Activated CD4-positive, alpha-beta T cell treated with anti-CD3 and anti-CD28 coated beads for 24 hours (primary cell): ENCODE measurements at regions not wholly inside any gene's neighbourhood (a gene's known extent, or its start where the extent isn't known, plus 50 kb on each side); places are given as distances from the start of the nearest gene placed in this dataset.
"Not testable (repeated sequence)": the region's sequence is repeated elsewhere in the genome, so short reads cannot be mapped to it uniquely, and the experiment has no call there.

Source experiments
- DNase-seq, 2 donors: peaks; one replicate each; pipeline ENCODE4 v3.0.0-alpha.2; 2020; ENCODE audit warnings: low read depth in 2 of 2

DNA sequence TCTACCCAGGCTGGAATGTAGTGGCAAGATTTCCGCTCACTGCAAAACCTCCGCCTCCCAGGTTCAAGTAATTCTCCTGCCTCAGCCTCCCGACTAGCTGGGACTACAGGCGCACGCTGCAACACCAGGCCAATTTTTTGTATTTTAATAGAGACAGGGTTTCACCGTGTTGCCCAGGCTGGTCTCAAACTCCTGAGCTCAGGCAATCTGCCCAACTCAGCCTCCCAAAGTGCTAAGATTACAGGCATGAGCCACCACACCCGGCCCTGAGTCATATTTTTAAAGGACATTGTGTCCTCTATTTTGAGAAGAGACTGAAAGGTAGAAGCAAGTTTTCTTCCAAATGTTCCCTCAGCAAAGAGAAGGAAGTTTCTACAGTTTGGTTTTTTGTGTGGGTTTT lies 227.1 kb downstream of the KCTD12 start:
- DNase-seq = not testable (repeated sequence)

DNA sequence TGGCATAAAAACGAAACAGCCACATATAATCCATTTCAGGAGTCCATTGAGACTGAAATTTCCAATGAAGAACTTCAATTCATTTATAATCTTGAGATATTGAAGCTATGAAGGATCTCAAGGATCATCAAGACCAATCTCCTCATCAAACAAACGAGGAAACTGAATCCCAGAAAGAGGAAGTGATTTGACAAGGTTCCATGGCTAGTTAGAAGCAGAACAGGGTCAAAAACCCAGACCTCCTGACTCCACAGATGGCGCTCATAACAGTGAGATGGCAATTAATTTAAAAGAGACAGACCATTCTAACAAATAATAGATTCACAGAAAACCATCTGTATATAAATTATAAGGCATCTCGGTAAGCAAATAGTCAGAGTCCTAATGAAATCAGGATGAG lies 229.7 kb downstream of the KCTD12 start:
- no peak for DNase-seq

DNA sequence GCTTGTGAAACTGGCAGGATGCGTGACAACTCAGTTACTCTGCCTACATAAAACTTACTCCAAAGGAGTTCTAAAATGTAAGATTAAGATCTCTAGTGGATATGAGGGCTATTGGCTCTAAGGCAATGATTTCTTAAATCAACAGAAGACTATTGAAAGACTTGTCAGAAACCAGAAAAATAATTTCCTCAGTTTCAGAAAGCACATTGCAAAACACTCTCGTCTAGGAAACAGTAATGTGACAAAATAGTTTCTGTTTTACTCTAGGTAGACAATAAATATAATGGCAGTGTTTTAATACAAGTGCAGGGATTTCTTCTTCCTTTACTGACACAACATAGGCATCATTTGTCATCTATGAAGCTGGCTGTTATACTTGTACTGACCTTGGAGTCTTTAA lies 230.1 kb downstream of the KCTD12 start:
- no peak for DNase-seq

DNA sequence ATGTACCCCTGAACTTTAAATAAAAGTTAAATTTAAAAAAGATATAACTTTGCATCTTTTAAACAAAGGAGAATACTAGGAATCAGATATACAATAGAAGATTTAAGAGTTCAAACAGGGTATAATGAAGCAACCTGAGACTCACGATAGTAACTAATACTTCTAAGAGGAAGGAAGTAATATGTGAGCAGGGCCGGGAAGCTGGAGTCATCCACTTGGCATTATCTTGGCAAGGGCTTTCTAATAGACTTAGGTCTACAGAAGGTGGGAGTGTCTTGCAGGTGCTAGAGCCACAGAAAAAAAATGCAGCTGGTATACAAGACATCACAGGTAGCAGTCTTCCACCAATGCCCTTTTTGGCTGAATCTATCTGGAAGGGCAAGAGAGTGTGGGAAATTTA lies 231.9 kb downstream of the KCTD12 start:
- DNase-seq = no peak

DNA sequence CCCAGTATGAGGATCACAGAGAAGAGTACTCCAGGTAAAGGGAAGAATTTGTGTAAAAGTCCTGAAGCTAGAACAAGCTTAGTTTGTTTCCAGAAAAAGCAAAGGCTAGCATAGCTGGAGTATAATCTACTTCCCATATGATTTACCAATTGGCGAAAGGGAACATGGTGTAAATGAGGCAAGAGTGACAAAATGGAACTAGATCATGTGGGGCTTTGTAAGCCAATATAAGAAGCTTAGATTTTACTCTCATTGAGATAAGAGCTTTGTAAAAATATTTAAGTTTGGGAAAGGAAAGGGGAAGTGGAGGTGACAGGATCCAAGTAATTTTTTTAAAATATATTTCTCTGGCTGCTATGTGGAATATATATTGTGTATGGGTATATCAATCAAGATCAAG lies 234.9 kb downstream of the KCTD12 start:
- DNase-seq = no peak

DNA sequence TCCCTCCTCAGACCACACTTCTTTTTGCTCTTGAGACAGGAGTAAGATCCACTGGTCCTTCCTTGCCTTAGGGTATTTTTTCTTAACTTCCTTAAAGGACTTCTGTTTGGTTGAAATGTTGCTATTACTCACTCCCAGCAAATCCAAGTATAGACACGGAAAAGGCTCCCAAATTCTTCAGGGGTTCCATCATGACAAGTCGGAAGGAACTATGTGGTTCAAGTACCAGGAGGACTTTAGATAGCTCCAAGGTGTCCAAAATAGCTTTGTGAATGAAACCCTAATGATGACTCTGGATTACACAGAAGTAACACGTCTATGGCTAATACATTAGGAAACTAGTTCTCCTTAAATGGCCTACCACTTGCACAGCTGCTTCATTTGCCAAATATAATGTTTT lies 238.7 kb downstream of the KCTD12 start:
- no peak for DNase-seq

DNA sequence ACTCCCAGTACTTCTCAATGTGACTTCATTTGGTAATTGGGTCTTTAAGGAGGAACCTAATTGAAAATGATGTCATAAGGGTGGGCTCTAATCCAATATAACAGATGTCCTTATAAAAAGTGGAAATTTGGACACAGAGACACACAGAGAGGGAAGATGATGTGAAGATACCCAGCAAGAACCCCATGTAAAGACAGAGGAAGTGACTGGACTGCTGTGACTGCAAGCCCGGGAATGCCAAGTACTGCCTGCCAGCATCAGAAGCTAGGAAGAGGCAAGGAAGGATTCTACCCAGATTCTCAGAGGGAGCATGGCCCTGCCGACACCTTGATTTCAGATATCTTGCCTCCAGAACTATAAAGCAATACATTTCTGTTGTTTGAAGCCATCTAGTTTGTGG lies 239.3 kb downstream of the KCTD12 start:
- no peak for DNase-seq

DNA sequence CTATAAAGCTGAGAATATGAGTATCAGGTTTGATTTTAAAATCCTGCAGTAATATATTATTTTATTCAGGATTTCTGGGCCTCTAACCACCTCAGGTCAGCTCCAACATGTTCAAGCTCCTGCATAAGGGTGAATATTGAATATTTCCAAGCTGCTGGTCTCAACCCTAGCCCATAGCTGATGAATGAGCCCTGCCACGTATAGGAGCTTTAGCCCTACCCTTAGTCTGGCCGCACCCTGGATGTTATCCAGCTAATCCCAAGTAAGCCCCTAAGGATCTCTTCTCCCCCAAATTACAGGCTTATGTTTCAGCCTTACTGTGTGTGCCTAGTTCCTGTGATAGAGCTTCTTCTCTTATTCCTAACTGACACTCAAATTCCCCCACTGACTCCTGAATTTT lies 240.6 kb downstream of the KCTD12 start:
- no peak for DNase-seq

DNA sequence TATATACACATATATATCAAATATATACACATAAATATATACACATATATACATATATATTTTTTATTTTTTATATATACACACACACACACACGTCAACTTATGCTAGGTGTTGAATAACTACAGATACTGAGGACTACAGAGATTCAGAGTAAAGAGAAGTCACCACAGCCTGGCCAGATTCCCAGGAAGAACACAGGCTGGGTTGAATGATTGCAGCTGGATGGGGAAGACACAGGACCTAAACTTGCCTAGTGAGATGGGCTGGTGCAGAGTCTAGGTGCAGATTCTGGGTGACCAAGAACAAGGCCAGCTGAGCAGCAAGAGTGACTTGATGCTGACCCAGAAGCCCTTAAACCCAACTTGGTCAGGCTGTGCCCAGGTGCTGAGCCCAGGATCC lies 241.3 kb downstream of the KCTD12 start:
- no peak for DNase-seq

DNA sequence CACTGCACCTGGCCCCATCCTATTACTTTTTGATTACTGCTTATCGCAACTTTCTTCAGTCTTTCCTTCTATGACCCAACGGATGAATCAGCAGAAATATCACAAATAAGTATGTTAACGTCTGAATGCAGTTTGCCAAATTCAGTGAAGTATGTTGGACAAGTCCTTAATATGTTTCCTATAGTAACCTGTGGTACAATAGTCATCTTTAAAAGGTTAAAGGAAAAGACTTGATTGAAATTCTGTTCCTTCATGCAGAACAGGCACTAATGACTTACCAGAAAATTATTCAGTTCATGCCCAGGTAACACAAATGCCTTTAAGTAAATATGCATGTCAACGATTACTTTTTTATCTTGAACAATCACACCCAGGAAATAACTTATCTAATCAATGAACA lies 242.6 kb downstream of the KCTD12 start:
- DNase-seq = no peak

DNA sequence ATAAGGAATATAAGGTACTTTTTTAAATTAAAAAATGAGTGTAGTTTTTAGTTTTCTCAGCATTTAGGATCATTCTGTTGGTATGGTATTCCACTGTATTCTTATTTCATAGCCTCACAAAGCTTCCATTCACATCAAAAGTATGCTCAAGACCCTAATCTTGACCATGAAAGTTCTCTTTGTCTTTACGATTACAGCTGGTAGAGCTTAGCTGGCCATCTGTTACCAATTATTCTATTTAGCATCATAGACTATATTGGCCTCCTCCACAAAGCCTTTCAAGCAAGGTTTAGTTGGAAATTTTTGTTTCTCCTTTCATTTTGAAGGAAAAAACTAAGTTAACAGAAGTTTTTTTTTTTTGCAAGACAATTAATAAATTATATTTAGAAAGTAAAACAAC lies 245.1 kb downstream of the KCTD12 start:
- DNase-seq = no peak

DNA sequence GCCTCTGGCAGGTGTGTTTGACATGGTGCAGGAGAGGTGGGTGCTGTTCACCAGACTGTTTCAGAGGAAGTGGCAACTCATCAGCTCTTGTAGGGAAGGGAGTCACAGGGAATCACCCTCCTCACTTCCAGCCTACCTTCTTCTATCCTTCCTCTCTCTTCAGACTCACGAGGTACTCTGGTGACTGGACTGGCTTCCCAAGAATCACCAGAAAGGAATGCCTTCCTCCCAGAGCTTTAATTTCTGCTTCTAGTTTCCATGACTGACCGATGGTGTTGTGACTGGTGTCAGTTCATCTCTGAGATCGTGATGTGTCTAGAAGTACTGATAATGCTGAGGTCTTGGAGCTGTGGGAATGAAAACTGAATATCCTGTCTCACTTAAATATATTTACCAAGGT lies 247.3 kb downstream of the KCTD12 start:
- no peak for DNase-seq

DNA sequence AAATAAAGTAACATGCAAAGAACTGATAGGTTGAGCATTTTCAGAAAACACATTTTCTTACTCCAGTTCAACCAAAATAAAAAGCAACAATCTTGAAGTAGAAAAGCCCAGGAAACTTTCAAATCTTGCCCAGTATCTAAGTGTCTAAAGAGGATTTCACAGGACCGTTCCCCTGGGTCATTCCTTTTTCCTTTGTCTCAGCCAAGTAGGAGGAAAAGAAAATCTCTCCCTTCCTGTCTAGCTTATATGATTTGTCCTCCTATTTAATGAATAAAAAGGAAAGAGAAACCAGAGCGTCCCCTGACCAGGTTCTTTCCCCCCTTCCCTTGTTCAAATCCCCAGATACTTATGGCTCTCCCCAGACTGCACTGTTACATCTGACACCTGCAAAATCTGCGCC lies 248.0 kb downstream of the KCTD12 start:
- DNase-seq = no peak

DNA sequence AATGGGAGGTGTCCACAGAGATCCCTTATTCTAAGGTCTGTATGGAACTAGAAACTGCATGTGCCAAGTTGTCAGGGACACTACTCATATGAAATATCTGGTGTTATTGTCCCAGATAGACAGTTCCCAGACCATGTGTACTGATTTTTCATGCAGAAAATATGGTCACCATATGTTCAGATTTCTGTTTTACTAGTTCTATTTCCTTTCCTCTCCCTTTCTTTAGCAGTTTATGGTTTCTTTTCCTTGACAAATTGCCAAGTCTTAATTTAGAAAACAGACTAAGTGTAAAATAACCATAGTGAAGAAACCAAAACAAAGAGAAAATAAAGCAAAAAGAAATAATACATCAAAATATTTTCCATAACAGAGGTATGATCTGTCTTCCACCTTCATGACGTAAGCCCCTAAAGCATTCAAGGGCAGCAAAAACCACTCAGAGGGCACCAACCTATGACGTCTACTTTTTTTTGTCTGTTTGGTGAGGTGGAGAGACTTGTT lies 248.5 kb downstream of the KCTD12 start:
- DNase-seq = no peak

DNA sequence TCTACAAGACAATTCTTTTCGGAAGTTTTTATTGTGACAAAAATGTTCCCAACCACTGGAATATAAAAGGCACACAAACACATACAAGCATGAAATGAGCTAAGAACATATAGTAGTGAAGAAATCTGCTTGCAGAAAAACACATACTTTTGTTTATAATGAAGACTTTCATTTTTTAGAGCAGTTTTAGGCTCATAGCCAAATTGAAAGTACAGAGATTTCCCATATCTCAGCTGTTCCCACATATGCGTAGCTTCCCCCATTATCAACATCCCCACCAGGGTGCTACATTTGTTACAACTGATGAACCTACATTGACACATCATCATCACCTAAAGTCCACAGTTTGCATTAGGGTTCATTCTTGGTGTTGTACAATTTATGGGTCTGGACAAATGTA lies 249.4 kb downstream of the KCTD12 start:
- no peak for DNase-seq

DNA sequence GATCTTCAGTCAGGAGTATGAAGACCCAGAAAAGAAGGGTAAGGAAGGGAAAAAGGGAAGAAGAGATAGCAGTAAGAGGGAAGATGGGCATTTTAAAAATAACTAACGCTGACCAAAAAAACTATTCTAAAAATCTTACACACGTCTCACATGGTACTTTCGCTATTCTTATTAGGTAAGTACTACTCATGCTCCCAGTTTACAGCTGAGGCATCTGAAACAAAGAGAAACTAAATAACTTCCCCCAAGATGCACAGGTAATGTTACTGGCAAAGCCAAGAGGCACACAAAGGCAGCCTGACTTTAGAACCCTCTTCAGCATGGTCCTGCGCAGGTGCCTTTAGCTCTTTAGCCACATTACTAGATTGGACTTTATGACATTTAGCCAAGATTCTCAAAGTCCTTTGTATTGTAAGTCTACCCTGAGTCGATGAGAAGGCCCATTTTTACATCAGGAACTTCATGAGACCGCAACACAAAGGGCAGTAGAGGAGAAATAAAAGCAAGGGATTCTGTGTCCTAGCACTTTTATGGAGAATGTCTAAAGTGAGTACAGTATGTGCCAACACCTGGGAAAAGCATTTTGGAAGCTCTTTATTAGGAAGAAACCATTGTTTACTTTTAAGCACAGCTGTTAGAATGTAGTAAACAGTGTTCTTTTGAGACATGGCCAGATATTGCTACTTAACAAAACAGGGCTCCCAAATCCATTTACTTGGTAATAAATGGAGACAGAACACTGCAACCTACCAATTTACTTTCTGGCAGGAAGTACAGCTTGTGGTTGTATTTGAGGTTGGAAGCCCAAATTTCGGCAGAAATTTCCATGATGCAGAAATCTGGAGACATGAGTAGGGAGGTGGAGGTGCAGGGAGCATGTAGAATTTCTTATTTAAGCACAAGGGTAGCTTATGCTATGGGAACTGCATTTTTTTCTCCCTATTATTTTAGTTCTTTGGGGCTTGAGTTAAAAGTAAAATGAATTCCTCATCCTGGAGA lies 250.7 kb downstream of the KCTD12 start:
- no peak for DNase-seq

DNA sequence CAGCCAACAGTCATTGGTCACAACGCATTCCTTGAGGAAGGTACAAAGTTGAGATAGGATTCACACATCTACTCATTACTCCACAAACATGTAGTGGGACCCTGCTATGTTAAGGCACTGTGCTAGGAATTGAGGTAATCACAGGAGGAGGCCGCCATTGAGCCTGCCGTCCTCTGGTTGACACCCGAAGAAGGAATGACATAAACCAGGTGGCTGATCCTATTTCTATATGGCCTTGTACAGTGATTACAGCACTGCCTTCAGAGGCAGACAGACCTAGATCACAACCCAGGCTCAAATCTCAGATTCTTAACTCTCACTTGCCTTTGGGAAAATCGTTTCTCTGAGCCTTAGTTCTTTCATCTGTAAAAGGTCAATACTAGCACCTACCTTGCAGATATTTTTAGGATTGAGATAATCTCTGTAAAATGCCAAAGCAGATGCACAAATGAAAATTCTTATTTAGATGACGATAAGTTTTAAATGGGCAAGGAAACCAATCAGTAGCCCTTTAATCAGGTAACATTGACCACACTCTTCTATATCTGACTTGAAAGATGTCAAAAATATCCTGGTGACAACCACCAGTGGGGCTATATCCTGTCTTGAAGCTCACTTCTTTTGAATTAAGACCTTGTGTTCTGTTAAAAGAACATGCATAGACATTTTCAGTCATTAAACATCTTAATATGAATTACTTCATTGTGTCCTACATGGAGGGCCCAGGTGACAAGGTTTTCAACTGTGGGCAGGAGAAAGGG lies 251.6 kb downstream of the KCTD12 start:
- DNase-seq = no peak

DNA sequence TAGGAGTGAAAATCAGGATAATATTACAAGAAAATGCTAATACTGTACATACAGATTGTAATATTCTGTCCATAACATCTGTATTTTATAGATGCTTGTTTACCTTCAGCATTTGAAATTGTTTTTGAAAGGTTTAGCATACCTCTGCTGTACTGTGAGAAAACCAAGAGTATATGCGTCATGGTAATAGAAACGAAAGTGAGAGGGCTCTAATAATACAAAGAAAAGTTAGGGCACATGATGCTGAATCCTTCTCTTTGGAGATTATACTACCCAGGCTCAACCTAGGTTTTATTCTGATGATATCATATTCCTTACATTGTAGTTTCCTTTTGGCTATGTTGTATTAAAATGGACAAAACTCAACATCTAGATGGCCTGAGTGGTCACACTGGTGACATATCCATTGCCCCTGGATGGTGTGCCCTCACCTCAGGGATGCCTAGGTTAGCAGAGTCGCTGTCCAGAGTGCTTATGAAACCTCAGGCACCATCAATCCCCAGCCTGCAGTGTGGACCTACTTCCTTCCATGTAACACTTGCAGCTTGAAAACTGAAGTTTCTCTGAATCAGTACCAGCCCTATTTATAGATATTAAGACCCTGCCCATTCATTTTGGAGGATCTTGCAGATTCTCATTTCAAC lies 253.7 kb downstream of the KCTD12 start:
- DNase-seq = no peak

DNA sequence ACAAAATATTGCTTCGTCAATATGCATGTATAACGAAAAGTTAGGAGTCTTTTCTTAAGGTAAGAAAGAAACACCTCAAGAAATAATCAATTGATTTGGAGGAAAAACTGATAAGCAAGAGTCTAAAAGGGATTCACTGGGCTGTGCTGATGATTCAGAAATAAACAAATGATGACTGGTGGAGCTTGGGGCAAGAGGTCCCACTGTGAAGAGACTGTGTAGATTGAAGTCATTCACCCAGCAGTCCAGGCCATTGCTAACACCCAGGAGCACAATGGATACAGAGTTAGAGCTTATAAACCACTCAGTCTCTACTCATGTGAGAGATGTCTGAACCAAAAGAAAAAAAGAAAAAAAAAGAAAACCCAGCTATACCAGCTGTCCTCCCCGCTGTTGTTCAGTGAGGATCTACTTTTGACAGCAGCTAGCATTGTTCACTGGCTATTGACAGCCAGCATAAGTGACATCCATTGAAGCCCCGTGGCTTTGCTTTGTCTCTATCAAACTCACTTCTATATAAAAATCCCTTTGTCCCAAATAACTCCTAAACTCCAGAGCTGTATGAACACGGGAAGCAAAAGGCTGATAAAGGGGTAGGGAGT lies 255.5 kb downstream of the KCTD12 start:
- DNase-seq = no peak

DNA sequence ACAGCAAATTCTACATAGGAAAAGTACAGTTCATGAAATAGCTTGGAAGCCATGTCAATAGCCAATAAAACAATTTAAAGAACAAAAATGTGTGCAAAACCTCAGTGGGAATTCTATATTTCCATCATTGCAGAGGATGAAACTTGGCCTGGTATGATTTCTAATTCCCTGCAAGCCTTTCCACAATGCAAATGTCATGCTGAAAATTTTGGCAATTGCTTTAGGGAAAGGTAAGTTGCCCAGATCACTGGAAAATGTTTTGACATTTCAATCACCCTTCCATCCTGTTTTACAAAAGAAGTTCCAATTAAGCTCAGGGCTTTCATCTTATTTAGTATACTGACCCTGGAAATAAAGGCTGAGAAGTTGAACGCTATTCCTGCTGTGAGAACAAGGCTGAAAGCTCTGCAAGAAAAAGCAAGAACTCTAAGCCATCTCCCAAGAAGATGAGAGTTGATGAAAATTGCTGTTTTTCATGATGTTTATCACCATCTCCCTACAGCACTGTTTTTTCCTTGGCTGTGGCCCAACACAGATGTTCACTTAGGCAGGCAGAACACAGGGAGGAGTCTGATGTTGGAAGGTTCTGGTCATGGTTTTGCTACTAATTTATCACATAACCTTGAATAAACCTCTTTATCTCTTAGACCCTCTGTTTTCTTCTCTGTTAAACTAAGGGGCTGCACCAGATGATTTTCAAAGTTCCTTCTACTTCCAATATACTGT lies 263.7 kb downstream of the KCTD12 start:
- no peak for DNase-seq

DNA sequence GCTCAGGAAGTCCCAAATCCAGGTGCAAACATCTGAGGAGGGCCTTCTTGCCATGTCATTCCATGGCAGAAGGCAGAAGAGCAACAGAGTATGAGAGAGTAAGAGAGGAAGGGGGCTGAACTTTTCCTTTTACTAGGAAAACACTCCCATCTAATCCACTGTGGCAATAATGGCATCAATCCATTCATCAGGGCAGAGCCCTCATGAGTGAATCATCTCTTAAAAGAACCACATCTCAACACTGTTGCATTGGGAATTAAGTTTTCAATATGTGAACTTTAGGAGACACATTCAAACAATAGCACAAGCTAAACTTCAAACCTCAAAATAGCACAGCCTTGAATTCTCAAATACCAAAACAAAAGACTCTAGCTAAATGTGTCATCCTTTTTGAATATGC lies 264.5 kb downstream of the KCTD12 start:
- no peak for DNase-seq
